ENCODE measurements at regions not wholly inside any gene's neighbourhood (a gene's known extent, or its start where the extent isn't known, plus 50 kb on each side); places are given as distances from the start of the nearest gene placed in this dataset.
A peak's percentile ranks its signal among the peaks of the same experiment; 100 is the strongest.

GRCh38 chrX:58051346-58051745 lies 141.1 kb upstream of the ZXDA start:
- no peak for DNase-seq

- DNase-seq = no peak
These were observed 133.9 kb upstream of the ZXDA start for GRCh38 chrX:58044130-58044529.

- DNase-seq = peak; percentile 7
These were observed 115.7 kb upstream of the ZXDA start for GRCh38 chrX:58025979-58026378.

GRCh38 chrX:57985951-57986350 lies 75.7 kb upstream of the ZXDA start:
- no peak for DNase-seq

- DNase-seq = no peak
These were observed 74.4 kb upstream of the ZXDA start for GRCh38 chrX:57984620-57985019.

GRCh38 chrX:57977992-57978391 lies 67.7 kb upstream of the ZXDA start:
- no peak for DNase-seq

- no peak for DNase-seq
These were observed 54.7 kb upstream of the ZXDA start for GRCh38 chrX:57964975-57965374.
